Hypothalamus (tissue), 51 donors: ENCODE measurements at regions not wholly inside any gene's neighbourhood (a gene's known extent, or its start where the extent isn't known, plus 50 kb on each side); places are given as distances from the start of the nearest gene placed in this dataset.
A peak's percentile ranks its signal among the peaks of the same experiment; 100 is the strongest.
"Not testable (repeated sequence)": the region's sequence is repeated elsewhere in the genome, so short reads cannot be mapped to it uniquely, and the experiment has no call there.

Experiments used
- DNase-seq, 51 donors: peaks; one replicate each; lab custom pipeline; 2025; lab: John Stamatoyannopoulos, UW

DNA sequence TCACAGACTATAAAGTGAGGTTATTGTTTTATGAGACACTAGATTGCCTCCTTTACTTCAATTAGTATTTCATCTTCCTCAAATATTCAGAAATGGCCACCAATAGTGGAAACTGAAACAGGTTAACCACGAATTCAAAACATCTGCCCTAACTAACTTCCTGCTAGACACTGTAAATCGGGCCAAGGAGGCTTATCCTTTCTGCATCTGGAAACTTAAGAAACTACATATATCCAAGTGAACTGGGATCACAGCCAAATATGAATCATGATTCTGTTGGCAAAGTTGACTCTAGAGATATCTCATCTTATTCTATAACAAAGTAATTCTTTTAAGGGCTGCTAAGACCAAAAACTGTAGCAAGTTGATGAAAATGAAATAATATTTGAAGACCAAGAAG lies 136.6 kb upstream of the ZC3H15 start:
- no peak for DNase-seq

DNA sequence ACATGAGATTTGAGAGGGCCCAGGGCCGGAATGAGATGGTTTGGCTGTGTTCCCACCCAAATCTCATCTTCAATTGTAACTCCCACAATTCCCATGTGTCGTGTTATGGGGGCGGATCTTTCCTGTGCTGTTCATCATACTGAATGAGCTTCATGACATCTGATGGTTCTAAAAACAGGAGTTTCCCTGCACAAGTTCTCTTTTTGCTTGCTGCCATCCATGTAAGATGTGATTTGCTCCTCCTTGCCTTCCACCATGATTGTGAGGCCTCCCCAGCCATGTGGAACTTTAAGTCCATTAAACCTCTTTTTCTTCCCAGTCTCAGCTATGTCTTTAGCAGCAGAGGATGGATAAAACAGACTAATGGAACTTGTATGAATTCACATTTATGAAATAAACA lies 131.9 kb upstream of the ZC3H15 start:
- not testable (repeated sequence) for DNase-seq

DNA sequence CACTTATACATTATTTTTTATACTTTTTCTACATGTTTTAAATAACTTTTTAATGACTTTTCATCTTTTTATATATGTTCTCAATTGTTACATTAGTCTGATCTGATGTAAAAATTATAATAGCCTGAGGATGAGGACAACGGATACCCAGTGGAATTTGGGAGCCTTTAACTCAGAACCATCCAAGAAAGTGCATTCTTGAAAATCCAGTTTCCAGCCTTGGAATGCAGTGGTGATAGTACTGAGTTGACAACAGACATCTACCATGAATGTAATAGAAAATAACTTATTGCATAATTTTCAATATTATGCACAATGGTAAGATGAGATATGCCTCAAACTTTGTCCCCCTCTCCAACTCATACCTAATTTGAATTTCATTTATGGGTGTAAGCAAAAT lies 120.7 kb upstream of the ZC3H15 start:
- DNase-seq: no peak

DNA sequence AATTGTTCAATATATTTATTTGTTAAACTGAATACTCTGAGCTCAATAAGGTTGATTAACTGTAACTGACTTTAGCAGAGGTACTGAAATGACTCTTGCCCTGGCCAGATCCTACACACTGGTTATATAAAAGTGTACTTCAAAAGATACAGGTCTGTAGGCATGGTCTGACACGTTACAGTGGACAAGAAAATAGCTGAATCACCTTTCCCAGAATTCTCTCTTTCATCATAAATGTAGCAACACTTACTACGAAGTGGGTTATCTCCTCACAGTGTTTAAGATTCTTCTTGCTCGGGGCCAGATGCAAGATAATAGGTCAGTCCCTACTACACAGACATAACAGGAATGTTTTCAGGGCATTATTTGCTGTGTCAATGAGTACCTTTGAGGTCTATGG lies 107.0 kb upstream of the ZC3H15 start:
- no peak for DNase-seq

DNA sequence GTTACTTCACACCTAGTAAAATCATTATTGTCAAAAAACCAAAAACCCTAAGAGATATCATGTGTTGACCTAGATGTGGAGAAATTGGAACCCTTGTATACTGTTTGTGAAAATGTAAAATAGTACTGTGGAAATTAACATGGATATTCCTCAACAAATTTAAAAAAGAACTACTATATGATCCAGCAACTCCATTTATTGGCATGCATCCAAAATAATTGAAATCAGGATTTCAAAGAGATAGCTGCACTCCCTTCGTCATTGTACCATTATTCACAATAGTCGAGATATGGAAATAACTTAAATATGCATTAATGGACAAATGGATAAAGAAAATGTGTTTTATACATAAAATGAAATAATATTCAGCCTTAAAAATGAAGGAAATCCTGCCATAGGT lies 105.3 kb upstream of the ZC3H15 start:
- DNase-seq: no peak

DNA sequence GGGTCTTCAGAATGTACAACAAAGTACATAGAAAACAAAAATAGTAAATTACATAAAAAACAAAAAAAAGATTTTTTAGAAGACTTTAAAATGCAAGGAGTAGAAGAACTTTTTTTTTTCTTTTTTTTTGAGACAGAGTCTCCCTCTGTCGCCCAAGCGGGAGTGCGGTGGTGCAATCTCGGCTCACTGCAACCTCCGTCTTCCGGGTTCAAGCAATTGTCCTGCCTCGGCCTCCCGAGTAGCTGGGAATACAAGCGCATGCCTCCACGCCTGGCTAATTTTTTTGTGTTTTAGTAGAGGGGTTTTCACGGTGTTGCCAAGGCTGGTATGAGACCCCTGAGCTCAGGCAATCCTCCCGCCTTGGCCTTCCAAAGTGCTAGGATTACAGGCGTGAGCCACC lies 104.5 kb upstream of the ZC3H15 start:
- no peak for DNase-seq

DNA sequence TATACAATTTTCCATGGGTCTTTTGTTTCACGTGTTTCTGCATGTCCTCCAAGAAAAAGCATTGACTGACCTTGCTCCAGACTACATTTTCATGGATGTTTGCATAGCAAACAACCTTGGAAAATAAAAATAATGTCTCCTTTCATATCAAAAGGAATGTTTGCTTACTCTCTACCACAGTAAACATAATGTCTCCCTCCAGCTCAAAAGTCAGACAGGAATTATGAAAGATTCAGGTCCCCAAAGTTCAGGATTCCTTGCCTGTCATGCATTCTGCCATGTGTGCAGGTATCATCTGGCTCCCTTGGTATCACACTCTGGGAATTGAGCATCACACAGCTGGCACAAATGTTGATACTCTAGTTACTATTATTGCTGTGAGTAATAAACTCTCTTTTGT lies 103.1 kb upstream of the ZC3H15 start:
- DNase-seq: no peak

DNA sequence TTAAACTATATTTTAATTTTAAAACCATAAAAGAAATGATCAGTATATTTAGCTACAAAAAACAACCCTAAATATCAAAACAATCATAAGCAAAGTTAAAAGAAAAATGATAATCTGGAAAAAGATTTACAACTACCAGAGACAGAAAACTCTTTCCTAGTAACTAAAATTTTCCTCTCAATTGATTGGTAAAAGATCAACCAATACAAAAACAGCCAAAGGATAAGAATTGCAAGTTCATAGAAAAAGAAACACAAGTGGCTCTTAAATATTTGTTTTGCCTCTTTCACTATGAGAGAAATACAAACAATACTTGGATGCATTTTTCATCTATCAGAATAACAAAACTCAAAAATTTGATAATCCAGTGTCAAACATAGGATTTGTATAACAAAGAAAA lies 101.8 kb upstream of the ZC3H15 start:
- DNase-seq: no peak

DNA sequence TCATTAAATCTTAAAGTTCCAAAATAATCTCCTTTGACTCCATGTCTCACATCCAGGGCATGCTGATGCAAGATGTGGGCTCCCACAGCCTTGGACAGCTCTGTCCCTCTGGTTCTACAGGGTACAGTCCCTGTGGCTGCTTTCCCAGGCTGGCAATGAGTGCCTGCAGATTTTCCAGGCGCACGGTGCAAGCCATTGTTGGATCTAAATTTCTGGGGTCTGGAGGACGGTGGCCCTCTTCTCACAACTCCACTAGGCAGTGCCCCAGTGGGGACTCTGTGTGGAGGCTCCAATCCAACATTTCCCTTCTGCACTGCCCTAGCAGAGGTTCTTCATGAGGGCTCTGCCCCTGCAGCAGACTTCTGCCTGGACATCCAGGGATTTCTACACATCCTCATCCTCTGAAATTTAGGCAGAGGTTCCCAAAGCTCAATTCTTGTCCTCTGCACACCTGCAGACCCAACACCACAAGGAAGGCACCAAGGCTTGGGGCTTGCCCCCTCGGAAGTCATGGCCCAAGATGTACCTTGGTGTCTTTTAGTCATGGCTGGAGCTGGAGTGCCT lies 100.3 kb upstream of the ZC3H15 start:
- DNase-seq: not testable (repeated sequence)

DNA sequence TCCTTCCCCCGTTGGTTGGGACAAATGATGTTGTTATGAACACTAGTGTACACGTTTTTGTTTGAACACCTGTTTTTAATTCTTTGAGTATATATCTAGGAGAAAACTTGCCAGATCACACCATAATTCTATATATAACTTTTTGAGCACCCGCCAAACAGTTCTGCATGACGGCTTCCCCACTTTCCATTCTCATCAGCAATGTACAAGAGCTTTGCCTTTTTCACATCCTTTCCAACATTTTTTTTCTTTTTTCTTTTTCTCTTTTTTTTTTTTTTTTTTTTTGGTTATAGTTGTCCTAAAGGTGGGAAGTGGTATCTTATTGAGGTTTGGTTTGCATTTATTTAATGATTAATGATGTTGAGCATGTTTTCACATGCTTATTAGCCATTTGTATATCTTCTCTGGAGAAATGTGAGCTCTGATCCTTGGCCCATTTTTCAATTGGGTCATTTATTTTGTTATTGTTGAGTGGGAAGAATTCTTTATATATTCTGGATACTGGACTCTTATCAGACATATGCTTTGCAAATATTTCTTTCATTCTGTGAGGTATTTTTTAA lies 86.9 kb upstream of the ZC3H15 start:
- no peak for DNase-seq

DNA sequence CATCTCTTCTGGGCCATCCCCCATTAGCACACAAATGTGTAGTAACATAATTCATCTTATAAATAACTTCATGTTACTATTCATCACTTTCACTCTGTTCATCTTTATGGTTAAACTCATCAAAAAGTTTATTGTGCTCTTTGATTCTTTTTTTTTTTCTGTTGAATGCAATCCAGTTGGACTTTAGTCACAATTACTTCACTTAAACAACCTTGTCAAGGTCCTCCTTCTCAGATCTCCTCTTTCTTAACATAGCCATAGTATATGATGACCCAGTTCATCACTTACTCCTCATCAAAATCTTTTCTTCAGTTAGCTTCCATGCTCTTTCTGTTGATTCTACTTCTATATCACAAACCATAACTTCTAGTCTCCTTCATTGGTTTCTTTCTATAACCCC lies 80.2 kb upstream of the ZC3H15 start:
- no peak for DNase-seq

DNA sequence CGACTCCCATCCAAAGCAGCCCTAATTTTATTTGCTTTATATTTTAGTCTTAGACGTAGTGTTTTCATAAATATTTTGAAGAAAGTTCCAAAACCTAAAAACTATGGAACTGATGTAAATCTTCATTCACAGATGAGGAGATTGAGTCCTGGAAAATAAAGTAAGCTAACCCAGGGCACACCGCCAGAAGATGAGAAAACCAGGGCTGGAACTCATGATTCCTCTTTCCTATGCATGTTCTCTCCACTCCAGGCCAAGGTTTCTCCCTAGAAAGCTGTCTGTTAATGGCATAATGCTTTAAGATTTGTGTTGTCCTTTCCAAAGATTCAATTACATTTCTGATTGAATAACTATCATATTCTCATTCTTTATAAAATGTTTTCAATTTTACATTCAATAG lies 78.4 kb upstream of the ZC3H15 start:
- DNase-seq: no peak

DNA sequence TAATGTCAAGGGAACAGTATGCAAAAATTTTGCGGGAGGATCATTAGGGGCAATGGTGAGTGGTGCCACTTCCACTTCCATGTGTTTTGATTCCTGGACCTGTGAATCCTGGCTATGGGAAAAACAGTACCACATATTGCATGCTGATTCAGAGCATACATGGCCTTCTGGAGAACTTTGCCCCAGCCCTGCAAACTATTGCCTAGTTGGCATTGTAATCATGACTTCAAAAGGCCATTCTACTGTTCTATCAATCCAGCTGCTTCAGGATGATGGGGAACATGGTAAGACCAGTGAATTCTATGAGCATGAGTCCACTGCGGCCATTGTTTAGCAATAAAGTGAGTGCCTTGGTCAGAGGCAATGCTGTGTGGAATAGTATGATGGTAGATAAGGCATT lies 75.3 kb upstream of the ZC3H15 start:
- DNase-seq: no peak

DNA sequence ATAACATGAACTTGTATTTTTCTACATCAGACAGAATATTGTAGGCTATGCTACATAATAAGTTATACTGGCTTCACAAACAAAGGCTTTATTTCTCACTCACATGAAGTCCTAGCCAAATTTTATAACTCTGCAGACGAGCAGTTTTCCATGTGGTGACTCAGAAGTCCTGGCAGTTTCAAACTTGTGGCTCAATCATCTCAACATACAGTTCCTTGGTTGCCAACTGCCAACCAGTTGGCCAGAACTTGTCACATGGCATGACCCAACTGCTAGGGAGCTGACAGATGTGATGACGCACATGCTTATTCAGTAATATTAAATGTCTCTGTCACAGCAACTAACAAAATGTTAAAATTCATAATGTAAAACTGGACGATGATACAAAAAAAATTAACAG lies 63.8 kb upstream of the ZC3H15 start:
- peak in 2 of 51 donors; percentile 2 to 24 for DNase-seq

DNA sequence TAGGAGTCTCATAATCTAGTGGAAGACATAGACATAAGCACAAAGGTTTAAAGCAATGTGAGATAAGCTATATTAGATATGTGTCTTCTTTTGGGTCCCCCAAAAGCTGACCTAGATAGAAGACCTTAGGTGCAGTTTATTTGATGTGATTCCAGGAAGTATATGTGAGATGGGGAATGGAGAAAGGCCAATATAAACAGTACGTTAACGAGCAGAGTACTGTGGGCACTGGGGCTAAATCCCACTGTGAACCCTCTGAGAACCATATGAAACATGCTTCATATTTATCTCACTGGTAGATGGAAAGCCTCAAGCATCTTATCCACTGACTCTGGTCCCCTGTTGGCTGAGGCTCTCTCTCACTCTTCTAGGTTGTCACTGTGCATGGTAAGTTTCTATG lies 62.6 kb upstream of the ZC3H15 start:
- DNase-seq: no peak

DNA sequence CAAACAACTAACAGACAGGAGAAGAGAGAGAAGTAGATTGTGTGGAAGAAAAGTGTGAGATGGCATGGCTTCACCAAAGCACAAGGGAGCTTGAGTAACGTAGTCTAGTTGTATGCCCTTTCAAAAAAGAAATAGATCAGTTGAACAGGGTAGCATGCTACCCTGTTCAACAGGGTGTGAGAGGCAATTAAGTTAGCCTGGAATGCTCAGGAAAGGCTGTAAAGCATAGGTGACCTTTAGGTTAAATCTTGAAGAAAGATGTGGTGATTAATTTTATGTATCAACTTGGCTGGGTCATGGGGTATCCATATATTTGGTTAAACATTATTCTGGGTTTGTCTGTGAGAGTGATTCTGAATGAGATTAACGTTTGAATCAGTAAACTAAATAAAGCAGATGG lies 61.8 kb upstream of the ZC3H15 start:
- no peak for DNase-seq

DNA sequence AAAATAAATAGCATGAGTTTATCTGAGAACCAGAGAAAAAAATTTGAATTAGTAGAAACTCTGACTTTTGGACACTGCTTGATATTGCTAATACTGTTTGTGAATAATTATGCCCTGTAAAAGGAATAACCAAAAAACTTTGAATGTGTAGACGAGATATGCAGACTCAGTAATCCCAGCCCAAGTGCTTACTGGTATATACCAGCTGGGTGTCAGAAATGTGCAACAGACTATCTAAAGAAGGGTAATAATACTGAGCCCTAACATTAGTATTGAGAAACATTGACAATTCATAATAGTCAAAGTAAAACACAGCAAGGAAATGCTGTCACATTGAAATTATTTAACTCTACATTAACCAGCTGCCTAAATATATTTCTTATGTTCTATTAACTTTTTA lies 60.5 kb upstream of the ZC3H15 start:
- DNase-seq: no peak

DNA sequence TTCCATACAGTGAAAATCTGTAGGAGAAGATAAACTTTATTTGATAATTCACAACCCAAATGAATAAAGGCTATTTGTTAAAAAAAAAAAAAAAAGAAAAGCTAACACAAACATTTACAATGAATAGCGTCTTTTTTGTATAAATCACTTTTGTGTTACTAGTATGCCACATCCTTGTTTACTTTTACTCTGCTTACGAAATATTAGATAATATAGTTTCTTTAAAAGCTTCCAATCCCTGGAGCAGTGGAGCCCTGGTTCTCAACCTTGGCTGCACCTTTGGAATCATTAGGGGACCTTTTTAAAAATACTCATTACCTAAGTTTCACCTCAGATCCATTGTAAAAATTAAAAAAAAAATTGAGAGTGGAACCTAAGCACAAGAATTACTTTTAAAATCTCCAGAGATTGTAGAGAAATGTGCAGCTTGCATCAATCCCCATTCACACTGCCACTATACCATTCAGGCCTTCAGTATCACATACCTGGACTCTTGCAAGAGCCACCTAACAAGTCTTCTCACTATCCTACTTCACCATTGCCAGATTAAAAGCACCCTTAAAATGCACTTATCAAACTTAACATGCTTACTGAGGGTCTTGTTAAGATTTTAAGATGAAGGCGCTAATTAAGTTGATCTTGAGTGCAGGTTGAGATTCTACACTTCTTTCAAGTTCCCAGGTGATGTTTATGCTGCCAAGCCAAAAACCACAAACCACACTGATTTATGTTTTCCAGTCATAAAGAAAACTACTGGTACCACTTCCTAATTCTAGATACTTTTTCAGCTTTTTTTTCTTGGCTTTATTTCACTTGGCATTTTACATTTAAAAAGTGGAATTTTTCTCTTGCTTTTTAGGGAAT lies 59.7 kb upstream of the ZC3H15 start:
- DNase-seq: no peak

DNA sequence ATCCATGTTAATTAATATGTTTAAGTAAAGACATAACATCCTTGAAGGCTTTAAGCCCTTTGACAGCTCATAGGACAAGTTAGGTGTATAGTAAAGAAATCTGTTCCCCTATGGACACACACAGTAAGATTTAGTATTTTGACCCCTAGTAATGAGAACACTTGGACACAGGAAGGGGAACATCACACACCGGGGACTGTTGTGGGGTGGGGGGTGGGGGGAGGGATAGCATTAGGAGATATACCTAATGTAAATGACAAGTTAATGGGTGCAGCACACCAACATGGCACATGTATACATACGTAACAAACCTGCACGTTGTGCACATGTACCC lies 59.1 kb upstream of the ZC3H15 start:
- DNase-seq: not testable (repeated sequence)

DNA sequence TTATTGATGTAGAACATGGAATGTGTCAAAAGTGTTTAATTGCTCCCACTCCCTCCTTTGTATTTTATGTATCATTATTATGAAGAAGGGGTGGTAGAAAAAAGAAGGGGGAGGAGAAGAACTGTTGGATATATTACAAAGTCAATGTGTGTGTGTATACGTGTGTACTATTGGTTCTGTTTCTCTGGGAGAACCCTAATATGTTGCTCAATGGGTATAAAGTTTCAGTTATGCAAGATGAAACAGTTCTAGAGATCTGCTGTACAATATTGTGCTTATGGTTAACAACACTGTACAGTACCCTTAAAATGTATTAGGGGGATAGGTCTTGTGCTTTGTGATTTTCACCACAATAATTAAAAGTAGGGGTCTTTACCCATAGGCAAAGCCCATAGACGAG lies 58.1 kb upstream of the ZC3H15 start:
- DNase-seq: no peak

DNA sequence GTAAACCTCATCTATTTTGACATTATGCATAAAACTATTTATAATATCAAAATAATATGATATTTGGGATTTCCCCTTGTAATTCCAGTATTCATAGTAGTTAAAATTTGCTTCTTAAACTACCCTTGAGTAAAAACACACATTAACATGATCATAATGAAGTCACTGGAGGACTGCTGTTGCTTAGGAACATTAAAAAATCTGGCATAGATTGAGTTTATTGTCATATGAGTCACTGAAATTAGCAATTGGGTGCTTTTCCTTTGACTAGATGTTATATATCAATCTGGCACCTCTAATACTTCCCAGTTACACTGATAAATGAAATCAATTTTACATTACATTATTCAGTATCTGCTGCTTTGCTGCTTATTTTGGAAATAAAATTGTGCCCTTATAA lies 57.0 kb upstream of the ZC3H15 start:
- no peak for DNase-seq

DNA sequence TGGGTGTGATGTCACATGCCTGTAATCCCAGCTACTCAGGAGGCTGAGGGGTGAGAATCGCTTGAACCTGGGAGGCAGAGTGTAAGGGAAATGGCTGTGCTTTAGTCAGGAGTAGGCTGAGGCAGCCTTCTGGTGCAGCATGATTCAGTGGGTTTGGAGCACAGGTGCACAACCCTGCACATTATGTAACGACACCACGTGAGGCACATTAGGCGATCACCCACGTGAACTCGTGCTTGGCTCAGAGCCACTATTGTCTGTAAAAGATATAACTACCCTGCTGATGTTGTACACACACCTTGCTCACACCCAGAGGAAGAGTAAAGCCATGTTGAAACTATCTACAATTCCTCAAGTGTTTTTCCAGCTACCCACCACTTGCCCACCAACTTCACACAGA lies 54.8 kb upstream of the ZC3H15 start:
- DNase-seq: no peak

DNA sequence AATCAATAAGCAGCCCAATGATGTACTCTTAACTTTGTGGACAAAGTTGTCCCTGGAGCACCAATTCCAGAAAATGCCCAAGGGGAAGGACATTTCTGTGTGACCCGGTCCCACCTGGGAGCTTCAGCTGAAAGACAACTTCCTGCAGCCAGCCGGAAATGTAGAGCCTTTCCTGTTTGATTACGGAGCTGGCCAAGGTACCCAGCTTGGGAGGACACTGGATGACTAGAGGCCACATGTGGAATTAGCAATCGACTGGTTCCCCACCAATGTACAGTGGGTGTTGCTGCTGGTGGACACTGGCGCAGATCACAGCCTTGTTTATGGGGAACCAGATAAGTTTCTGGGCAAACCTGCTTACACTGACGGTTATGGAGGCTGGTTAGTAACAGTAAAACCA lies 53.0 kb upstream of the ZC3H15 start:
- DNase-seq: no peak
